Skeletal muscle tissue (tissue), 3 donors: ENCODE measurements at regions not wholly inside any gene's neighbourhood (a gene's known extent, or its start where the extent isn't known, plus 50 kb on each side); places are given as distances from the start of the nearest gene placed in this dataset.
"Not testable (repeated sequence)": the region's sequence is repeated elsewhere in the genome, so short reads cannot be mapped to it uniquely, and the experiment has no call there.

Experiments
- H3K27ac ChIP-seq: one replicate; pipeline ENCODE4 v1.7.0; 2013; ENCODE audit warnings: mild to moderate bottlenecking, low read depth, low read length, inconsistent platforms
- H3K27me3 ChIP-seq, 3 donors: one replicate each; pipeline ENCODE4 v1.7.0; 2013; ENCODE audit warnings: low read length in 3 of 3; ENCODE audit not compliant: control insufficient read depth in 3 of 3, insufficient read depth in 3 of 3
- H3K36me3 ChIP-seq, 3 donors: one replicate each; pipeline ENCODE4 v1.7.0; 2013; ENCODE audit warnings: low read length in 3 of 3; ENCODE audit not compliant: control insufficient read depth in 3 of 3, insufficient read depth in 3 of 3
- H3K4me1 ChIP-seq, 3 donors: one replicate each; pipeline ENCODE4 v1.7.0; 2013; ENCODE audit warnings: low read length in 3 of 3, mild to moderate bottlenecking in 3 of 3; ENCODE audit not compliant: control insufficient read depth in 3 of 3, insufficient read depth in 3 of 3
- H3K4me3 ChIP-seq, 3 donors: one replicate each; pipeline ENCODE4 v1.7.0; 2013; ENCODE audit warnings: low read length in 3 of 3
- H3K9ac ChIP-seq, 3 donors: one replicate each; pipeline ENCODE4 v1.7.0; 2013; ENCODE audit warnings: low read length in 3 of 3, mild to moderate bottlenecking in 3 of 3, moderate library complexity in 2 of 3, low read depth in 1 of 3
- H3K9me3 ChIP-seq, 3 donors: one replicate each; pipeline ENCODE4 v1.7.0; 2013; ENCODE audit warnings: low read length in 3 of 3; ENCODE audit not compliant: control insufficient read depth in 3 of 3
- donor health status: Osteomylitis.

DNA sequence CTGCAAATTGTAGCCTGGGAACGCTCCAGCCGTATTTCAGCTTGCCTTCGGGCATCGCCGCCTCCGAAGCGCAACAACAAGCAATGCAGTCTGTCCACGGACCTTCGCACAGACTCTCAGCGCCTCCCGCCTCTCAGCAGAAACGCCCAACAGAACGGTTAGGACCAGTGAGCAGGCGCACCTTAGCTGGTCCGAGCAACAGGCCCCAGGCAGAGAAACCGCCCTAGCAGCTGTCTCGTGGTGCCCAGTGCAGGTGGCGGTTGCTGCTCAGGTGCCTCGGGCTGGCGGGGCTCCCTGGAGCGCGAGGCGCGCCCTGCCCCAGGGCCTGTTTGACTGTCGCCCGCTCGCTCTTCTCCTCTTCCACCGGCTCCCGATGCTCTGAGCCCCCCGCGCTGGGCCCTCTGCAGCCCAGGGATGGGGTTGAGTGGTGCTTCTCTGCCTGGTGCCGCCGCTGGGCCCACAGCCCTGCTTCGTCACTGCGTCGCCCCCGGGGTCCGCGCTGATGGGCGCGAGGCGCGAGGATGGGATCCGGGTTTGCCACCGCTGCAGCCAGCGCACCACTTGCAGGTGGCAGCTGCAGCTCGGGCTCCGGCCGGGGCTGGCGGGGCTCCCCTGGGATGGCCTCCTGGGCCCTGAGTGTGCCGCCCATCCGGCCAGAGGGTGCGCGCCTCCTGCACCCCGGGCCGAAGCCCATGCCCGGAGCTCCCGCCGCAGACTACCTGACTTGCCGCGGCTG is 268.4 kb upstream of the FRG2C start:
- H3K4me3 ChIP-seq = no peak overlapping the region
- peaks cover 0 to 8% (median 4%) of the 10 kb centered on the region in 3 donors for H3K27me3 ChIP-seq
- H3K9ac ChIP-seq = no peak overlapping the region
- no peak overlapping the region for H3K27ac ChIP-seq
- H3K36me3 ChIP-seq = no peaks in the 10 kb centered on the region
- H3K9me3 ChIP-seq = no peaks in the 10 kb centered on the region
- H3K4me1 ChIP-seq = no peaks in the 10 kb centered on the region

GRCh38 chr3:75396316-75396802 is 267.8 kb upstream of the FRG2C start:
- no peak overlapping the region for H3K27ac ChIP-seq
- H3K4me3 ChIP-seq = no peak overlapping the region
- no peaks in the 10 kb centered on the region for H3K9me3 ChIP-seq
- no peak overlapping the region for H3K9ac ChIP-seq
- H3K36me3 ChIP-seq = no peaks in the 10 kb centered on the region
- peaks cover 0 to 8% (median 4%) of the 10 kb centered on the region in 3 donors for H3K27me3 ChIP-seq
- H3K4me1 ChIP-seq = no peaks in the 10 kb centered on the region

GRCh38 chr3:75397486-75397885 is 266.6 kb upstream of the FRG2C start:
- H3K27ac ChIP-seq, H3K27me3 ChIP-seq, H3K4me1 ChIP-seq, H3K4me3 ChIP-seq, H3K36me3 ChIP-seq, H3K9ac ChIP-seq, H3K9me3 ChIP-seq: not testable (repeated sequence)

DNA sequence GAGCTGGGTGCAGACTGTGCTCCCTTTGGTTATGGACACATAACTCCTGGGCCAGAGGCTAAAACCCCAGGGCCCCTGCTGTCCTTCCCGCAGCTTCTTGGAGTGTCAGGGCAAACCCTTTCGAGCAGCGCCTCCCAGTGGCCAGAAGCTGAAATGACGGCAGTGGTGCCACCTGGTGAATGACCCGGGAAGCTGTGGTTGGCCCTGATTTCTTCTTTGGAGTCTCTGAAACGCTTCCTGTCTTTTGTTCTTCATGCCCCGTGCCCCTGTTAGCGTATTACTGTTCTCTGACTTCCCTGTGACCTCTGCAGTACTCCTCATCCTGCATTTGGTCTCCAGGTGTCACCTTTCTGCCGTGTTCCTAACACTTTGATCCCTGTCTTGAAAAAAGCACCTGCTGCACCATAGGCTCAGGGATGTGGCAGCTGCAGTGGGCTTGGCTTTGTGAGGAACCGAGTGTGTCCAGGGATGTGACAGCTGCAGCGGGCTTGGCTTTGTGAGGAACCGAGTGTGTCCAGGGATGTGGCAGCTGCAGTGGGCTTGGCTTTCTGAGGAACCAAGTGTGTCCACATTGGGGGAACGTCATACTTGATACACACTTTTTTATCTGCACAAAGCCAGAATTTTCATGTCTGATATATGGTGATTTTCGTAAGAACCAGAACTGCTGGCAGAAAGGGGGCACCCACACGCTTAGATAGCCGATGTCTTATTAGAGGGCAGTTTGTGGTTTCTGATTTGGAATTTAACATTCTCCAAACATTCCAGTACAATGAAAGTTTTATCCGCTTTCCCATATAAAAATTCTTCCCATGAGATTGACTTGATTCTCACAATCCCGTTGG is 241.8 kb upstream of the FRG2C start:
- not testable (repeated sequence) for H3K27me3 ChIP-seq, H3K4me1 ChIP-seq, H3K27ac ChIP-seq, H3K9me3 ChIP-seq, H3K9ac ChIP-seq, H3K4me3 ChIP-seq
- peaks cover 0 to 12% (median 7%) of the 10 kb centered on the region in 3 donors for H3K36me3 ChIP-seq

DNA sequence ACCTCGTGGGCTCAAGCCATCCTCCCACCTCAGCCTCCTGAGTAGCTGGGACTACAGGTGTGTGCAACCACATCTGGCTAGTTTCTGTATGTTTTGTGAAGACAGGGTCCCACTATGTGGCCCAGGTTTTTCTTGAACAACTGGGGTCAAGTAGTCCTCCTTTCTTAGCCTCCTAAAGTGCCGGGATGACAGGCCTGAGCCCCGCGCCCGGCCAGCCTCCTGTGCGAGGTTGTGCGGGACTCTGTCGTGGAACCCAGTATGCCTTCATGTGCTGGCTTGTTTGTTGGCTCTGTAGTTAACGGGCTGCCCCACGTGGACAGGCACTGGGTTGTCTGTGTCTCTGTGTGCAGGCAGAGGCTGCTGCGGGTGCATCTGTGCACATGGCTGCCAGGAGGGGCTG is 238.7 kb upstream of the FRG2C start:
- not testable (repeated sequence) for H3K4me3 ChIP-seq, H3K4me1 ChIP-seq, H3K27ac ChIP-seq, H3K9ac ChIP-seq, H3K27me3 ChIP-seq, H3K9me3 ChIP-seq
- H3K36me3 ChIP-seq = peaks cover 0 to 15% (median 7%) of the 10 kb centered on the region in 3 donors

- H3K9me3 ChIP-seq, H3K4me3 ChIP-seq, H3K27ac ChIP-seq, H3K9ac ChIP-seq, H3K4me1 ChIP-seq, H3K27me3 ChIP-seq: not testable (repeated sequence)
- peaks cover 0 to 16% (median 10%) of the 10 kb centered on the region in 3 donors for H3K36me3 ChIP-seq
These were observed 236.6 kb upstream of the FRG2C start for GRCh38 chr3:75427486-75427885.

- H3K9ac ChIP-seq, H3K4me1 ChIP-seq, H3K9me3 ChIP-seq, H3K4me3 ChIP-seq, H3K27me3 ChIP-seq, H3K27ac ChIP-seq: not testable (repeated sequence)
- peaks cover 0 to 16% (median 10%) of the 10 kb centered on the region in 3 donors for H3K36me3 ChIP-seq
These were observed 236.2 kb upstream of the FRG2C start for GRCh38 chr3:75427906-75428305.

DNA sequence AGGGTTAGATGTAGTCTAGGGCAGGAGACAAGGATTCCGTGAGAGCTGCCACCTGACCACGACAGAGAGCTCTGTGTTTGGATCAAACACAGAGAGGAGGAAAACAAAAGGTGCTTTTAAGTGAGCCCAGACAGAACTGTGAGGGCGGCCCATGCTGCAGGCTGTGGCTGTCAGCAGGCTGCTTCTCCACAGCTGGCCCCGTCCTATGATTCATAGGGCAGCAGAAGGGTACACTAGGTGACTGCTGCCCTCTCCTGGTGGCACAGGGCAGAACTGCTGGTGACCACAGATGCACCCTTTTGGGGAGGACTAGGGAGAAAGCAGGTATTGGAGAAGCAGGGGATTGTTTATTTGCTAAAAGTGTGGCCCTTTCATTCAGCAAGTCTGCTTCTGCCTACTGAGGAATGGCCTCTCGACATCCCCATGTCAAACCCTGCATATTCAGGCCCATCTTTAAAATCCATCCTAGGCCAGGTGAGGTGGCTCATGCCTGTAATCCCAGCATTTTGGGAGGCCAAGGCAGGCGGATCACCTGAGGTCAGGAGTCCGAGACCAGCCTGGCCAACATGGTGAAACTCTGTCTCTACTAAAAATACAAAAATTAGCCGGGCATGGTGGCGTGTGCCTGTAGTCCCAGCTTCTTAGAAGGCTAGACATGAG is 234.4 kb upstream of the FRG2C start:
- not testable (repeated sequence) for H3K4me3 ChIP-seq, H3K27ac ChIP-seq, H3K27me3 ChIP-seq, H3K9me3 ChIP-seq
- peaks cover 0 to 14% (median 10%) of the 10 kb centered on the region in 3 donors for H3K36me3 ChIP-seq
- peaks cover 3 to 16% (median 15%) of the 10 kb centered on the region in 3 donors for H3K4me1 ChIP-seq
- peak overlapping the region in 1 of 3 donors; percentile 64 for H3K9ac ChIP-seq

GRCh38 chr3:75430406-75430805 is 233.7 kb upstream of the FRG2C start:
- H3K27ac ChIP-seq, H3K9me3 ChIP-seq, H3K27me3 ChIP-seq, H3K4me3 ChIP-seq, H3K9ac ChIP-seq: not testable (repeated sequence)
- Histone ChIP-seq H3K4me1 (peaks cover 3 to 16% (median 15%) of the 10 kb centered on the region in 3 donors), H3K36me3 (peaks cover 0 to 14% (median 10%) of the 10 kb centered on the region in 3 donors)

- peaks cover 3 to 18% (median 17%) of the 10 kb centered on the region in 3 donors for H3K4me1 ChIP-seq
- H3K9me3 ChIP-seq, H3K4me3 ChIP-seq, H3K27ac ChIP-seq, H3K9ac ChIP-seq, H3K27me3 ChIP-seq, H3K36me3 ChIP-seq: not testable (repeated sequence)
These were observed 233.0 kb upstream of the FRG2C start for GRCh38 chr3:75431120-75431519.
